Tibial artery (tissue), 4 donors: ENCODE measurements at regions not wholly inside any gene's neighbourhood (a gene's known extent, or its start where the extent isn't known, plus 50 kb on each side); places are given as distances from the start of the nearest gene placed in this dataset.
"Not testable (repeated sequence)": the region's sequence is repeated elsewhere in the genome, so short reads cannot be mapped to it uniquely, and the experiment has no call there.

Experiments
- DNase-seq, 2 donors: peaks; one replicate each; pipeline ENCODE4 v3.0.0-alpha.2; 2019
- H3K27ac ChIP-seq, 2 donors: fragments of 200-600 bp; sonication (generic) in 1 of 2; 1 replicate in 1 of 2; 2 replicates in 1 of 2; pipeline ENCODE4 v1.5.1; 2018 to 2019; ENCODE audit warnings: mild to moderate bottlenecking in 1 of 2
- H3K27me3 ChIP-seq, 2 donors: fragments of 200-600 bp; sonication (generic) in 1 of 2; one replicate each; pipeline versions ENCODE4 v1.5.1 to v1.6.0; 2016 to 2019
- H3K36me3 ChIP-seq, 3 donors: fragments of 200-600 bp; sonication (generic) in 2 of 3; one replicate each; pipeline ENCODE4 v1.5.1; 2016 to 2019; ENCODE audit warnings: mild to moderate bottlenecking in 2 of 3
- H3K4me1 ChIP-seq, 4 donors: fragments of 200-600 bp; sonication (generic) in 2 of 4; 1 replicate in 3 of 4; 2 replicates in 1 of 4; pipeline ENCODE4 v1.5.1; 2016 to 2019
- H3K4me3 ChIP-seq, 2 donors: fragments of 200-600 bp; sonication (generic) in 1 of 2; 1 replicate in 1 of 2; 2 replicates in 1 of 2; pipeline ENCODE4 v1.5.1; 2018 to 2019; ENCODE audit warnings: mild to moderate bottlenecking in 2 of 2
- H3K9me3 ChIP-seq, 3 donors: fragments of 200-600 bp; sonication (generic) in 1 of 3; one replicate each; pipeline ENCODE4 v1.5.1; 2016 to 2019
- intact Hi-C: fragments of 100-400 bp; cut with DNase I; formaldehyde crosslinking; loops from one replicate; pipeline ENCODE4 v1.15.0; 2023; ENCODE audit warnings: low total_unique reads
- TF ChIP-seq, protein P1 (sequence below), 2 experiments: fragments of 200-600 bp in 1 of 2; fragments of 450-650 bp in 1 of 2; IDR thresholded peaks; one replicate each; pipeline ENCODE4 v1.5.1; 2017 to 2019; ENCODE audit warnings: antibody characterized with exemption in 2 of 2, mild to moderate bottlenecking in 1 of 2, moderate library complexity in 1 of 2

DNA sequence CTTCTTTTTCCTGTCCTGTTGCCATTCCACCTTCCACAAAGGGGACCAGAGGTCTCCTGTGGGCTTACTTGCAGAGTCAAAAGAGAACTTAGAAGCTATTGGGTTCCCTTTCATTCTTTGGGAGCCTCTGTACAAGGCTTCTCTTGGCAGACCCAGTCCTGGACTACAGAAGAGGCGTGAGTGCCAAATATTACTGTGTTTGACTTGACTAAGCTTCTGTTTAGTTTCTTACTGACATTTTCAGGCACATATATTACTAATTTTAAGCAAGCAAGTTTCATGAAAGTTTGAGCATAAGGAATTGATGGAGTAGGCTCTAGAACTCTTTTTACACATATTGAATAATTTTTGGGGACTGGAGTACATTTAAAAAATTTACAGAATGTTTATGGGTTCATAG lies 254.4 kb downstream of the HAPSTR1 start:
- H3K4me3 ChIP-seq, result no peak overlapping the region
- no peaks in the 10 kb centered on the region for H3K27me3 ChIP-seq
- intact Hi-C loops, result no loop called here
- TF ChIP-seq, protein P1, sequence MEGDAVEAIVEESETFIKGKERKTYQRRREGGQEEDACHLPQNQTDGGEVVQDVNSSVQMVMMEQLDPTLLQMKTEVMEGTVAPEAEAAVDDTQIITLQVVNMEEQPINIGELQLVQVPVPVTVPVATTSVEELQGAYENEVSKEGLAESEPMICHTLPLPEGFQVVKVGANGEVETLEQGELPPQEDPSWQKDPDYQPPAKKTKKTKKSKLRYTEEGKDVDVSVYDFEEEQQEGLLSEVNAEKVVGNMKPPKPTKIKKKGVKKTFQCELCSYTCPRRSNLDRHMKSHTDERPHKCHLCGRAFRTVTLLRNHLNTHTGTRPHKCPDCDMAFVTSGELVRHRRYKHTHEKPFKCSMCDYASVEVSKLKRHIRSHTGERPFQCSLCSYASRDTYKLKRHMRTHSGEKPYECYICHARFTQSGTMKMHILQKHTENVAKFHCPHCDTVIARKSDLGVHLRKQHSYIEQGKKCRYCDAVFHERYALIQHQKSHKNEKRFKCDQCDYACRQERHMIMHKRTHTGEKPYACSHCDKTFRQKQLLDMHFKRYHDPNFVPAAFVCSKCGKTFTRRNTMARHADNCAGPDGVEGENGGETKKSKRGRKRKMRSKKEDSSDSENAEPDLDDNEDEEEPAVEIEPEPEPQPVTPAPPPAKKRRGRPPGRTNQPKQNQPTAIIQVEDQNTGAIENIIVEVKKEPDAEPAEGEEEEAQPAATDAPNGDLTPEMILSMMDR (IDR thresholded peaks at IDR 0.05), result no peak
- peaks cover 0 to 4% (median 2%) of the 10 kb centered on the region in 4 donors for H3K4me1 ChIP-seq
- H3K9me3 ChIP-seq, result peaks cover 0 to 18% (median 7%) of the 10 kb centered on the region in 3 donors
- no peak overlapping the region for H3K27ac ChIP-seq
- DNase-seq, result no peak
- H3K36me3 ChIP-seq, result no peaks in the 10 kb centered on the region

- no peak overlapping the region for H3K27ac ChIP-seq
- H3K4me1 ChIP-seq, result no peaks in the 10 kb centered on the region
- DNase-seq, result no peak
- TF ChIP-seq, protein P1 (IDR thresholded peaks at IDR 0.05), result no peak
- H3K9me3 ChIP-seq, result peaks cover 0 to 18% (median 7%) of the 10 kb centered on the region in 3 donors
- intact Hi-C loops, result no loop called here
- no peak overlapping the region for H3K4me3 ChIP-seq
- H3K27me3 ChIP-seq, result no peaks in the 10 kb centered on the region
- H3K36me3 ChIP-seq, result no peaks in the 10 kb centered on the region
Observed at GRCh38 chr16:9348912-9349311, 257.5 kb downstream of the HAPSTR1 start.

- H3K4me3 ChIP-seq, H3K4me1 ChIP-seq, H3K27me3 ChIP-seq, H3K27ac ChIP-seq, H3K36me3 ChIP-seq, DNase-seq, intact Hi-C loops: not testable (repeated sequence)
- peaks cover 0 to 18% (median 7%) of the 10 kb centered on the region in 3 donors for H3K9me3 ChIP-seq
Observed at GRCh38 chr16:9349373-9349960, 258.0 kb downstream of the HAPSTR1 start.

GRCh38 chr16:9350119-9350799 lies 258.8 kb downstream of the HAPSTR1 start:
- H3K4me1 ChIP-seq, H3K4me3 ChIP-seq, H3K27me3 ChIP-seq, intact Hi-C loops, H3K36me3 ChIP-seq, DNase-seq, H3K27ac ChIP-seq: not testable (repeated sequence)
- H3K9me3 ChIP-seq, result peaks cover 0 to 18% (median 7%) of the 10 kb centered on the region in 3 donors

DNA sequence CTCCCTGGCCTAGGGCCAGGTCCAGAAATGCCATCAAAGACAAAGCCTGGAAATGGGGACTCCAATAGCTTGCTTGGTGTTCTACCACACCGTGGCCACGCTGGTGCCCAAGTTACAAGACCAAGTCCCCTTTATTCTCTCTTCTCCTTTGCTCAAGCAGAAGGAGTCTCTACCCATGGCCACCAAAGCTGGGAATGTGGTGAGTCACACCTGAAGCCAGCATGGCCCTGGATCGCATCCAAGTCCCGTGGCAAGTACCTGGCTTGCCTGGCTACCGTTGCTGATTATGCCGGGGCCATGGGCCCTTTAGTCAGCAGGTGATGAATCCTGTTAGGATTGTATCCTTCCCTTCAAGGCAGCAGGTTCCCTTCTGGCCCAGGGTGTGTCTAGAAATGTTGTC lies 260.0 kb downstream of the HAPSTR1 start:
- Histone ChIP-seq H3K4me3 (no peak overlapping the region), H3K36me3 (no peaks in the 10 kb centered on the region), H3K27me3 (no peaks in the 10 kb centered on the region), H3K9me3 (peaks cover 0 to 20% (median 8%) of the 10 kb centered on the region in 3 donors), H3K4me1 (no peaks in the 10 kb centered on the region), H3K27ac (no peak overlapping the region)
- intact Hi-C loops, result no loop called here
- TF ChIP-seq, protein P1 (IDR thresholded peaks at IDR 0.05), result no peak
- DNase-seq, result no peak

DNA sequence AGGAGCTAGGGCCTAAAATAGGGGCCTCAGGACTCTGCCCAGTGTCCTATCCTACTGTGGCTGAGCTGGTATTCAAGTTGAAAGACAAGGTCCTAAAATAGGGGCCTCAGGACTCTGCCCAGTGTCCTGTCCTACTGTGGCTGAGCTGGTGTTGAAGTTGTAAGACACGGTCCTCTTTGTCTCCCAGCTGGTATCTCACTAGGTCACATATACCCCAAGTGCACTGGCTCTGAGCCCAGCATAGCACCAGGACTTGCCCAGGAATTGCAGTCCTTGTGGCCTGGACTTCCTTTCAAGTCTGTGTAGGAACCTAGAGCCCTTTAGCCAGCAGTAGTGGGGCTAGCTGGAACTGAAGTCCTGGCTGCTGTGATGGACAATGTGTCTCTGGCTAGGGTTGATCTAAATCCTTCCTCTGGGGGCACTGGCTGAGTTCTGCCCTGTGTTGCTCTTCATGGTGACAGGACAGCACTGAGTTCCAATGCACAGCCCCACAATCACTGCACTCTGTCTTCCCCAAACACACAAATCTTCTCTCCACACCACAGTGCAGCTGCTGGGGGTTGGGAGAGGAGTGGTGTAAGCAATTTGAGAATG lies 260.5 kb downstream of the HAPSTR1 start:
- no peak for DNase-seq
- H3K4me3 ChIP-seq, result no peak overlapping the region
- H3K27me3 ChIP-seq, result no peaks in the 10 kb centered on the region
- no peaks in the 10 kb centered on the region for H3K4me1 ChIP-seq
- H3K9me3 ChIP-seq, result peaks cover 0 to 22% (median 13%) of the 10 kb centered on the region in 3 donors
- intact Hi-C loops, result no loop called here
- TF ChIP-seq, protein P1 (IDR thresholded peaks at IDR 0.05), result no peak
- no peak overlapping the region for H3K27ac ChIP-seq
- no peaks in the 10 kb centered on the region for H3K36me3 ChIP-seq
